IMR-90 (cell line): ENCODE measurements at regions not wholly inside any gene's neighbourhood (a gene's known extent, or its start where the extent isn't known, plus 50 kb on each side); places are given as distances from the start of the nearest gene placed in this dataset.

Experiments used
- ATAC-seq: fragments of 200-7000 bp; cut with Tn5 transposase; 2 replicates; pipeline ENCODE4 v1.9.1; 2020; ENCODE audit warnings: low read depth, mild to moderate bottlenecking, moderate library complexity
- BruUV-seq: library from RNA; stranded (reverse); fragments of 400-500 nt; replicated peaks from 2 replicates; lab custom pipeline; 2021; lab: Mats Ljungman, UMichigan
- CTCF ChIA-PET: fragments of 300-600 bp; formaldehyde crosslinking; extraction: SDS; loops from one replicate; lab custom pipeline; 2021; ENCODE audit warnings: antibody characterized with exemption; lab: Yijun Ruan, JAX
- POLR2A ChIA-PET: fragments of 300-600 bp; sonication (Branson Sonifier 250); formaldehyde crosslinking; loops from one replicate; lab custom pipeline; 2022; ENCODE audit warnings: antibody characterized with exemption; ENCODE audit not compliant: unreplicated experiment; lab: Charles Lee
- DNase-seq: peaks from one replicate; pipeline ENCODE4 v3.0.0; 2013
- H2AFZ ChIP-seq: replicated peaks from 2 replicates; pipeline ENCODE3; 2013; ENCODE audit warnings: low read length, mild to moderate bottlenecking; ENCODE audit not compliant: poor library complexity
- H2AK5ac ChIP-seq: 2 replicates; pipeline ENCODE4 v1.6.1; 2013; ENCODE audit warnings: low read depth, low read length, inconsistent platforms
- H2AK9ac ChIP-seq: replicated peaks from 2 replicates; pipeline ENCODE3; 2013; ENCODE audit warnings: mild to moderate bottlenecking, low read depth, low read length, moderate library complexity; ENCODE audit not compliant: poor library complexity
- H2BK120ac ChIP-seq: 2 replicates; pipeline ENCODE4 v1.6.1; 2013; ENCODE audit warnings: low read depth, low read length, inconsistent platforms
- H2BK15ac ChIP-seq: 3 replicates; pipeline ENCODE4 v1.6.1; 2013; ENCODE audit warnings: low read depth, low read length, inconsistent platforms
- H2BK20ac ChIP-seq: 2 replicates; pipeline ENCODE4 v1.6.1; 2013; ENCODE audit warnings: low read depth, mild to moderate bottlenecking, inconsistent platforms, low read length, moderate library complexity
- H2BK5ac ChIP-seq: 2 replicates; pipeline ENCODE4 v1.6.1; 2013; ENCODE audit warnings: mild to moderate bottlenecking, low read depth, low read length, inconsistent platforms; ENCODE audit not compliant: poor library complexity, severe bottlenecking
- H3K14ac ChIP-seq: replicated peaks from 2 replicates; pipeline ENCODE4 v1.6.1; 2013; ENCODE audit warnings: low read depth, low read length, inconsistent platforms
- H3K18ac ChIP-seq: 2 replicates; pipeline ENCODE4 v1.6.1; 2013; ENCODE audit warnings: low read depth, low read length, control low read depth
- H3K23ac ChIP-seq: 2 replicates; pipeline ENCODE4 v1.6.1; 2013; ENCODE audit warnings: low read depth, low read length, inconsistent platforms
- H3K27ac ChIP-seq: 2 replicates; pipeline ENCODE4 v1.5.1; 2013; ENCODE audit warnings: mild to moderate bottlenecking, control low read depth, low read length; ENCODE audit not compliant: insufficient read depth
- H3K27me3 ChIP-seq: 2 replicates; pipeline ENCODE4 v1.6.1; 2013; ENCODE audit warnings: low read length; ENCODE audit not compliant: control insufficient read depth, insufficient read depth
- H3K36me3 ChIP-seq: 2 replicates; pipeline ENCODE4 v1.6.1; 2013; ENCODE audit warnings: low read length, mixed read lengths; ENCODE audit not compliant: control insufficient read depth, insufficient read depth
- H3K4ac ChIP-seq: 2 replicates; pipeline ENCODE4 v1.6.1; 2013; ENCODE audit warnings: low read depth, low read length, inconsistent platforms
- H3K4me1 ChIP-seq: 2 replicates; pipeline ENCODE4 v1.6.1; 2013; ENCODE audit warnings: low read length, mixed read lengths; ENCODE audit not compliant: control insufficient read depth, insufficient read depth
- H3K4me2 ChIP-seq: 2 replicates; pipeline ENCODE4 v1.6.1; 2013; ENCODE audit warnings: low read depth, mild to moderate bottlenecking, control low read depth, low read length, moderate library complexity
- H3K4me3 ChIP-seq: 2 replicates; pipeline ENCODE4 v1.5.1; 2013; ENCODE audit warnings: low read depth, mild to moderate bottlenecking, control low read depth, low read length, moderate library complexity; ENCODE audit not compliant: insufficient read depth
- H3K56ac ChIP-seq: 2 replicates; pipeline ENCODE4 v1.6.1; 2013; ENCODE audit warnings: low read length, inconsistent platforms; ENCODE audit not compliant: insufficient read depth; ENCODE audit errors: extremely low read depth
- H3K79me1 ChIP-seq, 2 experiments: 2 replicates each; pipeline ENCODE4 v1.6.1; 2013; ENCODE audit warnings: low read length in 2 of 2, inconsistent platforms in 1 of 2, low read depth in 1 of 2
- H3K9ac ChIP-seq: 2 replicates; pipeline ENCODE4 v1.6.1; 2013; ENCODE audit warnings: low read depth, low read length, control low read depth
- H3K9me1 ChIP-seq: 2 replicates; pipeline ENCODE4 v1.6.1; 2013; ENCODE audit warnings: low read length, inconsistent platforms; ENCODE audit not compliant: insufficient read depth
- H3K9me3 ChIP-seq: 2 replicates; pipeline ENCODE4 v1.6.1; 2013; ENCODE audit warnings: low read length; ENCODE audit not compliant: control insufficient read depth, insufficient read depth
- H4K20me1 ChIP-seq: 2 replicates; pipeline ENCODE4 v1.6.1; 2013; ENCODE audit warnings: low read length, inconsistent platforms; ENCODE audit not compliant: insufficient read depth
- H4K5ac ChIP-seq: 2 replicates; pipeline ENCODE4 v1.6.1; 2013; ENCODE audit warnings: mild to moderate bottlenecking, low read depth, low read length, control low read depth
- H4K8ac ChIP-seq, 2 experiments: 2 replicates each; pipeline ENCODE4 v1.6.1; 2013; ENCODE audit warnings: low read depth in 2 of 2, low read length in 2 of 2, control low read depth in 1 of 2, inconsistent platforms in 1 of 2
- H4K91ac ChIP-seq: 2 replicates; pipeline ENCODE4 v1.6.1; 2013; ENCODE audit warnings: low read depth, low read length, inconsistent platforms; ENCODE audit not compliant: insufficient read depth
- CEBPB ChIP-seq: IDR thresholded peaks from 2 replicates; pipeline ENCODE4 v1.6.1; 2012; ENCODE audit warnings: low read depth, low read length, improper control_type of control experiment
- CHD1 ChIP-seq: IDR thresholded peaks from 2 replicates; pipeline ENCODE4 v1.6.1; 2012; ENCODE audit warnings: low read depth, low read length, improper control_type of control experiment
- CTCF ChIP-seq: conservative IDR thresholded peaks from 2 replicates; pipeline ENCODE4 v1.5.1; 2012; ENCODE audit warnings: mild to moderate bottlenecking, low read depth, low read length, improper control_type of control experiment
- ELK1 ChIP-seq: fragments of 150-350 bp; IDR thresholded peaks from 2 replicates; pipeline ENCODE4 v1.6.1; 2016; ENCODE audit warnings: low read depth, mild to moderate bottlenecking, low read length, moderate library complexity, borderline replicate concordance
- MAZ ChIP-seq: IDR thresholded peaks from 2 replicates; pipeline ENCODE4 v1.6.1; 2012; ENCODE audit warnings: low read depth, mild to moderate bottlenecking, low read length, improper control_type of control experiment, moderate library complexity, borderline replicate concordance
- NFE2L2 ChIP-seq: fragments of 150-350 bp; IDR thresholded peaks from 2 replicates; pipeline ENCODE4 v1.6.1; 2016; ENCODE audit warnings: low read depth, mild to moderate bottlenecking, low read length
- POLR2A ChIP-seq: IDR thresholded peaks from 2 replicates; pipeline ENCODE4 v1.6.1; 2012; ENCODE audit warnings: mild to moderate bottlenecking, low read depth, low read length
- RCOR1 ChIP-seq: IDR thresholded peaks from 2 replicates; pipeline ENCODE4 v1.6.1; 2012; ENCODE audit warnings: mild to moderate bottlenecking, low read length, improper control_type of control experiment; ENCODE audit not compliant: insufficient replicate concordance
- WGBS, 2 experiments: methylation state at CpG; one replicate each; pipeline versions ENCODE4 v1.1.5 to v1.1.7; 2013; ENCODE audit warnings: missing lambda C conversion rate in 2 of 2; ENCODE audit not compliant: insufficient read length in 1 of 2; ENCODE audit errors: extremely low coverage in 2 of 2; 5-methylcytosine and 5-hydroxymethylcytosine counted together
- dilution Hi-C: fragments of 300-500 bp; cut with HindIII; formaldehyde crosslinking; loops from one replicate; pipeline ENCODE4 v1.14.3; 2018; ENCODE audit warnings: low sequenced_read_pairs; ENCODE audit not compliant: unreplicated experiment
- in situ Hi-C: fragments of 300-500 bp; cut with MboI; formaldehyde crosslinking; loops from 3 replicates; pipeline ENCODE4 v1.14.3; 2019; ENCODE audit warnings: low sequenced_read_pairs, inconsistent platforms, mixed read lengths
- intact Hi-C: fragments of 100-400 bp; cut with micrococcal nuclease; formaldehyde crosslinking; loops from 2 replicates; pipeline ENCODE4 v1.10.0; 2022

GRCh38 chr13:106850973-106851650 is 283.2 kb upstream of the ARGLU1 start:
- Histone ChIP-seq H2BK5ac (no peak overlapping the region), H4K20me1 (no peaks in the 10 kb centered on the region), H3K4ac (no peak overlapping the region), H3K4me1 (no peaks in the 10 kb centered on the region), H3K9ac (no peak overlapping the region), H3K14ac (no peak overlapping the region), H3K4me3 (no peak overlapping the region), H2BK120ac (no peak overlapping the region), H3K27me3 (no peaks in the 10 kb centered on the region; the same call in none of the 2 replicates), H3K4me2 (no peak overlapping the region), H3K27ac (no peak overlapping the region), H2BK20ac (no peak overlapping the region), H3K18ac (no peak overlapping the region), H2AK9ac (no peak overlapping the region), H3K9me3 (no peaks in the 10 kb centered on the region), H4K91ac (no peak overlapping the region), H2AK5ac (no peak overlapping the region), H2BK15ac (no peak overlapping the region), H4K8ac (no peak overlapping the region), H3K9me1 (no peaks in the 10 kb centered on the region), H3K56ac (no peak overlapping the region), H4K5ac (no peak overlapping the region), H3K79me1 (no peaks in the 10 kb centered on the region), H3K36me3 (no peaks in the 10 kb centered on the region), H2AFZ (no peak overlapping the region), H3K23ac (no peak overlapping the region)
- in situ Hi-C loops: no loop called here
- dilution Hi-C loops: no loop called here
- ATAC-seq (no peak), DNase-seq (peak; percentile 18)
- intact Hi-C loops: no loop called here
- BruUV-seq: no TSS peak
- no CpG with 5 or more reads among the region's 7 CpGs for WGBS, 2 experiments
- ChIA-PET CTCF (no interaction called here), POLR2A (no interaction called here)
- TF ChIP-seq ELK1 (no peak), CTCF (no peak), POLR2A (no peak), NFE2L2 (no peak), CHD1 (no peak), RCOR1 (no peak), CEBPB (no peak), MAZ (no peak)
